ENCODE measurements at regions not wholly inside any gene's neighbourhood (a gene's known extent, or its start where the extent isn't known, plus 50 kb on each side); places are given as distances from the start of the nearest gene placed in this dataset.

- Histone ChIP-seq H3K27me3 (ENCODE audit: control insufficient read depth, insufficient read depth, low read length) (no peaks in the 10 kb centered on the region), H3K4me3 (ENCODE audit: low read depth, low read length) (no peak overlapping the region), H3K36me3 (ENCODE audit: control insufficient read depth, insufficient read depth, low read length) (no peaks in the 10 kb centered on the region)
- TF ChIP-seq CTCF (IDR thresholded peaks at IDR 0.05; ENCODE audit: insufficient read depth, low read length, poor library complexity, severe bottlenecking), result no peak
- DNase-seq (ENCODE audit: low read depth), result no peak
Measured at GRCh38 chr1:177793900-177794299, 176.0 kb downstream of the SEC16B start.

- no peak overlapping the region for H3K4me3 ChIP-seq (ENCODE audit: low read depth, low read length)
- DNase-seq (ENCODE audit: low read depth), result no peak
- H3K27me3 ChIP-seq (ENCODE audit: control insufficient read depth, insufficient read depth, low read length), result no peaks in the 10 kb centered on the region
- TF ChIP-seq CTCF (IDR thresholded peaks at IDR 0.05; ENCODE audit: insufficient read depth, low read length, poor library complexity, severe bottlenecking), result no peak
- no peaks in the 10 kb centered on the region for H3K36me3 ChIP-seq (ENCODE audit: control insufficient read depth, insufficient read depth, low read length)
Measured at GRCh38 chr1:177790566-177790965, 179.3 kb downstream of the SEC16B start.

- no peak for DNase-seq (ENCODE audit: low read depth)
- no peak for TF ChIP-seq CTCF (IDR thresholded peaks at IDR 0.05; ENCODE audit: insufficient read depth, low read length, poor library complexity, severe bottlenecking)
Measured at GRCh38 chr1:177789956-177790355, 179.9 kb downstream of the SEC16B start.

GRCh38 chr1:177786176-177786745 is 183.6 kb downstream of the SEC16B start:
- TF ChIP-seq CTCF (IDR thresholded peaks at IDR 0.05; ENCODE audit: insufficient read depth, low read length, poor library complexity, severe bottlenecking), result no peak
- DNase-seq (ENCODE audit: low read depth), result no peak
- Histone ChIP-seq H3K36me3 (ENCODE audit: control insufficient read depth, insufficient read depth, low read length) (no peaks in the 10 kb centered on the region), H3K4me3 (ENCODE audit: low read depth, low read length) (no peak overlapping the region), H3K27me3 (ENCODE audit: control insufficient read depth, insufficient read depth, low read length) (no peaks in the 10 kb centered on the region)

More at GRCh38 chr1:177789956-177790355, 179.9 kb downstream of the SEC16B start:
- Histone ChIP-seq H3K36me3 (ENCODE audit: control insufficient read depth, insufficient read depth, low read length) (no peaks in the 10 kb centered on the region), H3K4me3 (ENCODE audit: low read depth, low read length) (no peak overlapping the region), H3K27me3 (ENCODE audit: control insufficient read depth, insufficient read depth, low read length) (no peaks in the 10 kb centered on the region)

GRCh38 chr1:177784936-177785335 is 184.9 kb downstream of the SEC16B start:
- H3K4me3 ChIP-seq (ENCODE audit: low read depth, low read length), result no peak overlapping the region
- H3K36me3 ChIP-seq (ENCODE audit: control insufficient read depth, insufficient read depth, low read length), result no peaks in the 10 kb centered on the region
- TF ChIP-seq CTCF (IDR thresholded peaks at IDR 0.05; ENCODE audit: insufficient read depth, low read length, poor library complexity, severe bottlenecking), result no peak
- no peak for DNase-seq (ENCODE audit: low read depth)
- peaks cover 2% of the 10 kb centered on the region for H3K27me3 ChIP-seq (ENCODE audit: control insufficient read depth, insufficient read depth, low read length)

GRCh38 chr1:177784409-177784808 is 185.4 kb downstream of the SEC16B start:
- TF ChIP-seq CTCF (IDR thresholded peaks at IDR 0.05; ENCODE audit: insufficient read depth, low read length, poor library complexity, severe bottlenecking), result no peak
- DNase-seq (ENCODE audit: low read depth), result no peak
- Histone ChIP-seq H3K4me3 (ENCODE audit: low read depth, low read length) (no peak overlapping the region), H3K27me3 (ENCODE audit: control insufficient read depth, insufficient read depth, low read length) (peaks cover 2% of the 10 kb centered on the region), H3K36me3 (ENCODE audit: control insufficient read depth, insufficient read depth, low read length) (no peaks in the 10 kb centered on the region)

All from kidney epithelial cell (primary cell).